ENCODE measurements at regions not wholly inside any gene's neighbourhood (a gene's known extent, or its start where the extent isn't known, plus 50 kb on each side); places are given as distances from the start of the nearest gene placed in this dataset.

DNA sequence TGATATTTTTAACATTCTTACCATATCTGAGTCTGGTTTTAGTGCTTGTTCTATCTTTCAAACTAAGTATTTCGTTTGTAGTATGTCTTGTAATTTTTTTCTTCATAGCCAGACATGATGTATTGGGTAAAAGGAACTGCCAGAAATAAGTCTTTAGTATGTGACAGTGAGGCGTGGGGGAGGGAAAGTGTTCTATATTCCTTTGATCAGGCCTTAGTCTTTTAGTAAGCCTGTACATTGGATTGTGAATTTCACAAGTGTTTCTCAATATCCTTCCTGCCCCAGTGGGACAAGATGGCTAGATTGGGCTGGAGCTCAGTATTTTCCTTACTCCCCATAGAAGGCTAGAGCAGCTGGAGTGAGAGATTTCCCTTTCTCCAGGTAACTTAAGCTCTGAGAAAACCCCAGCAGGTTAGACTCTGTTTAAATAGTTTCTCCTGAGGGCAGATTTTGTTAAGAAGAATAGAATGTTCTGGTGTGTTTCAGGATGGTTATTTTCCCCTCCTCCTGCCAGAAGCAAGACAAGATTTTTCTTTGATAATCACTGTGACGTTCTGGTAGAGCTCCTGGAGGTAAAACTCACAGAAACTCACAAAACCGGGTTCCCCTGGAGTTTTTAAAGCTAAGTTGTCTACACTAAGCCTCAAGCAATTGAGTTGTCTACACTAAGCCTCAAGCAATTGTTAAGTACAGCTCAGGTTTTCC lies 140.7 kb upstream of the ARPP21 start:
- TF ChIP-seq, protein P1, sequence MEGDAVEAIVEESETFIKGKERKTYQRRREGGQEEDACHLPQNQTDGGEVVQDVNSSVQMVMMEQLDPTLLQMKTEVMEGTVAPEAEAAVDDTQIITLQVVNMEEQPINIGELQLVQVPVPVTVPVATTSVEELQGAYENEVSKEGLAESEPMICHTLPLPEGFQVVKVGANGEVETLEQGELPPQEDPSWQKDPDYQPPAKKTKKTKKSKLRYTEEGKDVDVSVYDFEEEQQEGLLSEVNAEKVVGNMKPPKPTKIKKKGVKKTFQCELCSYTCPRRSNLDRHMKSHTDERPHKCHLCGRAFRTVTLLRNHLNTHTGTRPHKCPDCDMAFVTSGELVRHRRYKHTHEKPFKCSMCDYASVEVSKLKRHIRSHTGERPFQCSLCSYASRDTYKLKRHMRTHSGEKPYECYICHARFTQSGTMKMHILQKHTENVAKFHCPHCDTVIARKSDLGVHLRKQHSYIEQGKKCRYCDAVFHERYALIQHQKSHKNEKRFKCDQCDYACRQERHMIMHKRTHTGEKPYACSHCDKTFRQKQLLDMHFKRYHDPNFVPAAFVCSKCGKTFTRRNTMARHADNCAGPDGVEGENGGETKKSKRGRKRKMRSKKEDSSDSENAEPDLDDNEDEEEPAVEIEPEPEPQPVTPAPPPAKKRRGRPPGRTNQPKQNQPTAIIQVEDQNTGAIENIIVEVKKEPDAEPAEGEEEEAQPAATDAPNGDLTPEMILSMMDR (IDR thresholded peaks at IDR 0.05): no peak
- TF ChIP-seq, protein P2, sequence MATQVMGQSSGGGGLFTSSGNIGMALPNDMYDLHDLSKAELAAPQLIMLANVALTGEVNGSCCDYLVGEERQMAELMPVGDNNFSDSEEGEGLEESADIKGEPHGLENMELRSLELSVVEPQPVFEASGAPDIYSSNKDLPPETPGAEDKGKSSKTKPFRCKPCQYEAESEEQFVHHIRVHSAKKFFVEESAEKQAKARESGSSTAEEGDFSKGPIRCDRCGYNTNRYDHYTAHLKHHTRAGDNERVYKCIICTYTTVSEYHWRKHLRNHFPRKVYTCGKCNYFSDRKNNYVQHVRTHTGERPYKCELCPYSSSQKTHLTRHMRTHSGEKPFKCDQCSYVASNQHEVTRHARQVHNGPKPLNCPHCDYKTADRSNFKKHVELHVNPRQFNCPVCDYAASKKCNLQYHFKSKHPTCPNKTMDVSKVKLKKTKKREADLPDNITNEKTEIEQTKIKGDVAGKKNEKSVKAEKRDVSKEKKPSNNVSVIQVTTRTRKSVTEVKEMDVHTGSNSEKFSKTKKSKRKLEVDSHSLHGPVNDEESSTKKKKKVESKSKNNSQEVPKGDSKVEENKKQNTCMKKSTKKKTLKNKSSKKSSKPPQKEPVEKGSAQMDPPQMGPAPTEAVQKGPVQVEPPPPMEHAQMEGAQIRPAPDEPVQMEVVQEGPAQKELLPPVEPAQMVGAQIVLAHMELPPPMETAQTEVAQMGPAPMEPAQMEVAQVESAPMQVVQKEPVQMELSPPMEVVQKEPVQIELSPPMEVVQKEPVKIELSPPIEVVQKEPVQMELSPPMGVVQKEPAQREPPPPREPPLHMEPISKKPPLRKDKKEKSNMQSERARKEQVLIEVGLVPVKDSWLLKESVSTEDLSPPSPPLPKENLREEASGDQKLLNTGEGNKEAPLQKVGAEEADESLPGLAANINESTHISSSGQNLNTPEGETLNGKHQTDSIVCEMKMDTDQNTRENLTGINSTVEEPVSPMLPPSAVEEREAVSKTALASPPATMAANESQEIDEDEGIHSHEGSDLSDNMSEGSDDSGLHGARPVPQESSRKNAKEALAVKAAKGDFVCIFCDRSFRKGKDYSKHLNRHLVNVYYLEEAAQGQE (IDR thresholded peaks at IDR 0.05; ENCODE audit: insufficient read depth in 1 of 2, low read depth in 2 of 2, low read length in 1 of 2): no peak
- TF ChIP-seq SIN3A (IDR thresholded peaks at IDR 0.05; ENCODE audit: borderline replicate concordance, insufficient read depth, low read depth, low read length) (no peak), POLR2AphosphoS5 (IDR thresholded peaks at IDR 0.05; ENCODE audit: low read depth, low read length) (no peak), TCF7L2 (IDR thresholded peaks at IDR 0.05; ENCODE audit: low read depth, low read length) (no peak)
